ENCODE measurements at regions not wholly inside any gene's neighbourhood (a gene's known extent, or its start where the extent isn't known, plus 50 kb on each side); places are given as distances from the start of the nearest gene placed in this dataset.

DNA sequence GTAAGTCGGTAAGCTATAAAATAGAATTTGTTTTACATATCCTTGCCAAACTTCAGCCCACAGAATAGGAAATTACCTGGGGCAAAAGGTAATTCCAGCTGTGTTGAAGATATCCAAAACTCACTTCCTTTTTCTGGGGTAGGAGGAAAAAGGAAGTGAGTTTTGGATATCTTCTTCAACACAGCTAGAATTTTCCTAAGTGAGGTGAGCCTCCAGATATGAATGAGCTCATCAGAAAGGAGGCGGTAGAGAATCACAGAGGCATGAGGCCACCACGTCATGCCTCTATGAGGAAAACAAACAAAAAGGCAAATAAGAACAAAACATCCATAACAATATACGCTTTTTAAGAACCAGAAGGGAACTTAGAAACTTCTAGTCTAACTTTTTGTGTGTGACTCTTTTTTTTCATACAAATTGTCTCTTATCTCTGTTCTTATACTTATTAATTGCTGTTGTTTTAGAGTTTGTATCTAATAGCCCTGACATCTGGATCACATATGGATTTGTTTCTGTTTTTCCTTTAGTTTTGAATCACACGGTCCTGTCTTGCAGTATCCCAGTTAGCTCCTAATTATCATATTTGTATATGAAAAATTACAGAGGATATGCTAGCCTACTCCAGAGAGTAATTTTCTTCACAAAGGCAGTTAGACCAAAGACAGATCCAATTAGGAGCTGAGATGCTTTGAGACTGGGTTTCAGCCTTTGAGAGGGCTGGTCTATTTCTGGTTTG is 104.5 kb downstream of the RBM43 start:
- no peaks in the 10 kb centered on the region for H3K36me3 ChIP-seq
- H3K4me3 ChIP-seq: no peak overlapping the region
- TF ChIP-seq CTCF (IDR thresholded peaks at IDR 0.05): no peak
- no peak for TF ChIP-seq POLR2A (IDR thresholded peaks at IDR 0.05)
- 61 to 71% methylated on average over 5 of the region's 5 CpGs for WGBS, 2 donors
- no peak for DNase-seq
- no peaks in the 10 kb centered on the region for H3K4me1 ChIP-seq
- H3K27me3 ChIP-seq: no peaks in the 10 kb centered on the region
- intact Hi-C loops (cut with DNase I): no loop called here
- no peak overlapping the region for H3K27ac ChIP-seq
- H3K9me3 ChIP-seq: no peaks in the 10 kb centered on the region

DNA sequence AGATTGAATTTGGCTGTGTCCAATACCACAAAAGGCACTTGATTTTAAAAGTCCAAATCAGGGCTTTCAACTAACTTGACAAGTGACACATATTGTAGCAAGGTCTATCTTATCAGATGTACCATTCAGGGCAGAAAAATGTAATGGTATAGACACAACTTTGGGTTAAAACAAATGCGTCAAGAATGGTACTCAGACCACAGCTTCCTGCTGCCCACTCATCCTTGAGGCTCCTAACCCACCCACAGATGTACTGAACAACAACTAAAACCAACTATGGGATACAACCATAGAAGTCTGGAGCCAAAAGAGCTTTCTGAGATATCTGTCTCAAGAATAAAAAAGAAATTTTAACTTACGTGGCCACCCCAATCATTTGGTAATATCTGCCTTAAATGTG is 105.2 kb downstream of the RBM43 start:
- intact Hi-C loops (cut with DNase I): no loop called here
- Histone ChIP-seq H3K27me3 (no peaks in the 10 kb centered on the region), H3K27ac (no peak overlapping the region), H3K4me3 (no peak overlapping the region), H3K36me3 (no peaks in the 10 kb centered on the region), H3K4me1 (no peaks in the 10 kb centered on the region), H3K9me3 (no peaks in the 10 kb centered on the region)
- DNase-seq: no peak
- WGBS, 2 donors: 82 to 85% methylated on average over 2 of the region's 2 CpGs
- TF ChIP-seq POLR2A (IDR thresholded peaks at IDR 0.05): no peak
- TF ChIP-seq CTCF (IDR thresholded peaks at IDR 0.05): no peak

DNA sequence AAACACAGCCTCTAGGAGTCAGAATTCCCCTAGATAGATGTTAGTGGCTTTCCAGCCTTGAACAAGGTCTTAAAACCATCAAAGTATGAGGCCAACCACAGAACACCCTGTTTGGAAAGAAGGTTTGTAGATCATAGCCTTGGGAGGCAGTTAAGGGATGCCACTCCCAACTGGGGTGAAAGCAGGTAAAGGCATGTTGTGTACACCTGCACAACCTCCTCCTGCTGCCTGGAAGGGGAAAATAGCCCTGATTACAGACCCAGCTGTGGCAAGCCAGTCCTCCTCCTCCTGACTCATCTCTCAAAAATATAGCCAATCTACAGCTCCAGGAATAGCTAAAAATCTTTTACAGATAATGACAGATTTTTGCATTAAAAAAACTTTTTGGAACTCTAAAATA is 108.1 kb downstream of the RBM43 start:
- DNase-seq: no peak
- no peaks in the 10 kb centered on the region for H3K27me3 ChIP-seq
- intact Hi-C loops (cut with DNase I): no loop called here
- no peaks in the 10 kb centered on the region for H3K36me3 ChIP-seq
- H3K9me3 ChIP-seq: no peaks in the 10 kb centered on the region
- TF ChIP-seq POLR2A (IDR thresholded peaks at IDR 0.05) (no peak), CTCF (IDR thresholded peaks at IDR 0.05) (no peak)
- H3K27ac ChIP-seq: no peak overlapping the region
- H3K4me1 ChIP-seq: peaks cover 0 to 6% (median 0%) of the 10 kb centered on the region in 3 donors
- no peak overlapping the region for H3K4me3 ChIP-seq

- intact Hi-C loops (cut with DNase I): no loop called here
- H3K27me3 ChIP-seq: no peaks in the 10 kb centered on the region
- no peak for TF ChIP-seq POLR2A (IDR thresholded peaks at IDR 0.05)
- H3K4me3 ChIP-seq: no peak overlapping the region
- DNase-seq: no peak
- H3K36me3 ChIP-seq: no peaks in the 10 kb centered on the region
- 21 to 58% methylated on average over 3 of the region's 3 CpGs for WGBS, 2 donors
- H3K27ac ChIP-seq: no peak overlapping the region
- peaks cover 0 to 6% (median 0%) of the 10 kb centered on the region in 3 donors for H3K4me1 ChIP-seq
- H3K9me3 ChIP-seq: no peaks in the 10 kb centered on the region
Measured at GRCh38 chr2:151150331-151151320, 111.0 kb downstream of the RBM43 start.

- Histone ChIP-seq H3K4me1 (no peaks in the 10 kb centered on the region), H3K27me3 (no peaks in the 10 kb centered on the region), H3K9me3 (no peaks in the 10 kb centered on the region), H3K27ac (no peak overlapping the region), H3K4me3 (no peak overlapping the region), H3K36me3 (no peaks in the 10 kb centered on the region)
- DNase-seq: no peak
- 67 to 70% methylated on average over 2 of the region's 2 CpGs for WGBS, 2 donors
- intact Hi-C loops (cut with DNase I): no loop called here
- no peak for TF ChIP-seq CTCF (IDR thresholded peaks at IDR 0.05)
- no peak for TF ChIP-seq POLR2A (IDR thresholded peaks at IDR 0.05)
Measured at GRCh38 chr2:151138507-151138906, 123.2 kb downstream of the RBM43 start.

Data from esophagus squamous epithelium (tissue), 5 donors.